Activated CD4-positive, alpha-beta T cell treated with anti-CD3 and anti-CD28 coated beads, Interleukin-2, amount 10 ng/mL, durations not matched to agents 7 days and 5 days (primary cell): ENCODE measurements at regions not wholly inside any gene's neighbourhood (a gene's known extent, or its start where the extent isn't known, plus 50 kb on each side); places are given as distances from the start of the nearest gene placed in this dataset.

Source experiments
- CTCF ChIA-PET: fragments of 350-600 bp; sonication (Branson Sonifier 250); formaldehyde crosslinking; loops from one replicate; lab custom pipeline; 2021; ENCODE audit warnings: antibody characterized with exemption; lab: Charles Lee
- POLR2A ChIA-PET: fragments of 350-600 bp; sonication (Branson Sonifier 250); formaldehyde crosslinking; loops from one replicate; lab custom pipeline; 2021; ENCODE audit warnings: antibody characterized with exemption; lab: Charles Lee
- DNase-seq: peaks from one replicate; pipeline ENCODE4 v3.0.0-alpha.2; 2020
- H3K27ac Mint-ChIP-seq: one replicate; pipeline ENCODE4 v1.8.0; 2021; ENCODE audit warnings: mild to moderate bottlenecking, moderate library complexity, mixed read lengths
- H3K27me3 Mint-ChIP-seq: one replicate; pipeline ENCODE4 v1.8.0; 2021; ENCODE audit warnings: mixed read lengths
- H3K36me3 Mint-ChIP-seq: one replicate; pipeline ENCODE4 v1.8.0; 2021; ENCODE audit warnings: low read depth, mixed read lengths
- H3K4me1 Mint-ChIP-seq: one replicate; pipeline ENCODE4 v1.8.0; 2021; ENCODE audit warnings: mixed read lengths
- H3K4me3 Mint-ChIP-seq: one replicate; pipeline ENCODE4 v1.8.0; 2021; ENCODE audit warnings: mild to moderate bottlenecking, moderate library complexity, mixed read lengths
- H3K9me3 Mint-ChIP-seq: one replicate; pipeline ENCODE4 v1.8.0; 2021; ENCODE audit warnings: mixed read lengths

DNA sequence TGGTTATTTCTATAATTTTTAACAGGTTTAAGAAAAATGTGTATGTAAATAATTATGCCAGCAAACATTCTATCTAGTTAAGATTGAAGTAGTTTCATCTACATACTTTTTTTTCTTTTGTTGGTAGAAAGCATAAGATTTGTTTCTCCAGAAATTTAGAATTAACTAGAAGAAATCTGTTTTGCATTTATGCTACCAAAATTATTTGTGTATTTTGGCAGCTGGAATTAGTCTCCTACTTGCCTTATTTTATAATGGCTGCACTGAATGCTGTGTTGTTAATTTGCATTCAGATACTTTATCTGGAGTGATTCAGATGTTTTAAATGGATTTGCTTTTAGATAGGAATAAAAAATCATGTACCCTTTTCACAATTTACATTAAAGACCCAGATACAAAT lies 100.2 kb upstream of the NAALADL2 start:
- ChIA-PET CTCF (no interaction called here), POLR2A (no interaction called here)
- no peaks in the 10 kb centered on the region for H3K36me3 Mint-ChIP-seq
- H3K4me1 Mint-ChIP-seq: no peaks in the 10 kb centered on the region
- no peak overlapping the region for H3K4me3 Mint-ChIP-seq
- H3K27me3 Mint-ChIP-seq: no peaks in the 10 kb centered on the region
- peaks cover 2% of the 10 kb centered on the region for H3K9me3 Mint-ChIP-seq
- DNase-seq: no peak
- H3K27ac Mint-ChIP-seq: no peak overlapping the region

DNA sequence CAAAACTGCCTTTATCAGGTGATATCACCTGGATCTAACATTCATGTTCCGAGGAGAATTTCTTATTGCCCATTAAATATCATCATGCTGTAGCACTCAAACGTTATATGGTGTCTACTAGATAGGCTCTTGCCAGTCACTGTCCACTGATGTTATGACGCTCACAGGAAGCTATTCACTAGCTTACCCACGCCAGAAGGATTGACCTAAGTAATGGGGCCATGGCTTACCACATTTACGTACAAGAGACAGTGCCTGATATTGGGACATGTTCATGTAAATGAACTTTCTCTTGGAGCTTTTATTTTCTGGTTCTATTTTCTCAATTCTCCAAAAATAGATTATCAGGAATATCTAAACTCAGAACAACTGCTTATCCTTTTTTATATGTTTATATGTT lies 91.7 kb upstream of the NAALADL2 start:
- Mint-ChIP-seq H3K27ac (no peak overlapping the region), H3K4me1 (no peaks in the 10 kb centered on the region), H3K4me3 (no peak overlapping the region), H3K9me3 (no peaks in the 10 kb centered on the region), H3K36me3 (no peaks in the 10 kb centered on the region), H3K27me3 (no peaks in the 10 kb centered on the region)
- ChIA-PET CTCF (no interaction called here), POLR2A (no interaction called here)
- no peak for DNase-seq

DNA sequence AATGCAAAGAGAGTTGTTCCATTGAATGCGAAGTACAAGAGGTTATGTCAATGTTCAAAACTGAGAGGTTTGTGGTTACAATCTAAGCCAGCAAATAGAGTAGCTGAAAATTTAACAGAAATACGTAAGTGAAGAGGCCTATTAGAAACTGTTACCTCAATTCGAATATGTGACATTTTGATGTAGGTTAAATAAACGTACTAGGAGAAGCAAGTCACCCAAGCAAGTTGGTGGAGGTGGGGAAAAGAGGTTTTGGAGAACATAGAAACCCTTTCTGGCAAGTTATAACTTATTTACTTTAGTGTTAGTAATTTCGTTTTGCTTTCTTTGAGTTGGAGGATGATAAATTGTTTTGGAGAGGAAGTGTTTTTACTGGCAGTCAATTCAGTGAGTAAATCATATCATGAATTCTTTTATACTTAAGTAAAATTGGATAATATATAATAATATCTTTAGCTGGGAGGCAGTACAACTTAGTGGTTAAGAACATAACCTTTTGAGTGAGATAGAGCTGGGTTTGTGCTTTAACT lies 91.2 kb upstream of the NAALADL2 start:
- no peak overlapping the region for H3K27ac Mint-ChIP-seq
- no peak overlapping the region for H3K4me3 Mint-ChIP-seq
- no peaks in the 10 kb centered on the region for H3K9me3 Mint-ChIP-seq
- no peak for DNase-seq
- ChIA-PET POLR2A (no interaction called here), CTCF (no interaction called here)
- H3K36me3 Mint-ChIP-seq: no peaks in the 10 kb centered on the region
- no peaks in the 10 kb centered on the region for H3K4me1 Mint-ChIP-seq
- H3K27me3 Mint-ChIP-seq: no peaks in the 10 kb centered on the region

DNA sequence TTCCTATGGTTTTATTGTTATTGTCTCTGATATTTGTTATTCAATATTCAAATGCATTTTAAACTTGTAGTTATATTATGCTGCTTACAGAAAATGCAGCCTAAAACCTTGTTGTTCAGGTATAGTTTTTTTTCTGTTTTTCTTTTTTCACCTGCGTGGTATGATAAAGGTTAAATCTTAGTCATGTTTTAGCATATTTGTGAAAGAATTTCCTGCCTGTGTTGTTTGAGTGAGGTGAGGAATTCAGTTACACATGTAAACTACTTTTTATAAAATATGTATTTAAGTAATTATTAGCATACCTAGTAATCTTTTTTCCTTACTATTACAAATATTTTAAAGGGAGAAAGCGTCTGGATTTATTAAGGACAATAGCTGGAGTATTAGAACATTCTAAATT lies 90.0 kb upstream of the NAALADL2 start:
- Mint-ChIP-seq H3K27ac (no peak overlapping the region), H3K27me3 (no peaks in the 10 kb centered on the region), H3K9me3 (no peaks in the 10 kb centered on the region), H3K4me3 (no peak overlapping the region), H3K36me3 (no peaks in the 10 kb centered on the region), H3K4me1 (no peaks in the 10 kb centered on the region)
- POLR2A ChIA-PET: no interaction called here
- CTCF ChIA-PET: no interaction called here
- no peak for DNase-seq

DNA sequence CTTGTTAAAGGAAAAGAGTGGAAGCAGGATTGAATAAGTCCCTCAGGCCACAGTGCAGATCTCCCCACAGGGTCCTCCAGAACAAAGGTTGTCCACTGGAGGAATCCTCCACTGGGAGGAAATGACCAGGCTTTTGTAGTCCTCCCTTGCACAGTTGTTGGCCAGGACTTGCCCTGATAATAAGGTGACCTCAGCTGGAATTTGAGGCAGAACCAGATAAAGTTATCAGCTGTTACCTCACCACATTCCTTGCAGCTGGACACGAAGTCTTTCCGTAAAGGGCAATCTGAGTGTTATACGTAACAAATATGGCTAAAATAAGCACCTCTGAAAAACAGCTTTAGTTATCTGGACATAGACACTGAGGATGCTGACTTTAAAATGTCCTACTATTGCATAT lies 83.5 kb upstream of the NAALADL2 start:
- ChIA-PET CTCF (no interaction called here), POLR2A (no interaction called here)
- Mint-ChIP-seq H3K4me3 (no peak overlapping the region), H3K27ac (no peak overlapping the region), H3K36me3 (no peaks in the 10 kb centered on the region), H3K9me3 (no peaks in the 10 kb centered on the region), H3K4me1 (no peaks in the 10 kb centered on the region), H3K27me3 (no peaks in the 10 kb centered on the region)
- no peak for DNase-seq

DNA sequence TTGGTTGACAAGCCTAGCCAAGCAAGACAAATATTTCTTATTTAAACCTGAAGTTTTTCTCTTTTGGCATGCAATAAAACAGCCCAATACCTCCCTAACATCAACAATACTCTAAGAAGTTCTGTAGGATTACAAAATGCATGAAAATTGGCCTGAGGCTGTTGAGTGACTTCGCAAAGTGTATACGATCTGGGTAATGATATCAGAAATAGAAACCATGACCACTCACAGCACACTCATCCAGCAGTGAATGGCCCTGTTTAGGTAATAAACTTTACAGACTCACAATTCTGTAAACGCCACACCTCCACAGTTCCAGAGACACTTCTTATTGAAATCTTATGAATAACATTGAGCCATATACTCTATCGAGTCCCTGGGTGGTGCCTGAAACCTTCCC lies 83.0 kb upstream of the NAALADL2 start:
- no peak for DNase-seq
- H3K4me1 Mint-ChIP-seq: no peaks in the 10 kb centered on the region
- no peaks in the 10 kb centered on the region for H3K27me3 Mint-ChIP-seq
- H3K27ac Mint-ChIP-seq: no peak overlapping the region
- H3K9me3 Mint-ChIP-seq: peaks cover 2% of the 10 kb centered on the region
- ChIA-PET CTCF (no interaction called here), POLR2A (no interaction called here)
- H3K36me3 Mint-ChIP-seq: no peaks in the 10 kb centered on the region
- no peak overlapping the region for H3K4me3 Mint-ChIP-seq

DNA sequence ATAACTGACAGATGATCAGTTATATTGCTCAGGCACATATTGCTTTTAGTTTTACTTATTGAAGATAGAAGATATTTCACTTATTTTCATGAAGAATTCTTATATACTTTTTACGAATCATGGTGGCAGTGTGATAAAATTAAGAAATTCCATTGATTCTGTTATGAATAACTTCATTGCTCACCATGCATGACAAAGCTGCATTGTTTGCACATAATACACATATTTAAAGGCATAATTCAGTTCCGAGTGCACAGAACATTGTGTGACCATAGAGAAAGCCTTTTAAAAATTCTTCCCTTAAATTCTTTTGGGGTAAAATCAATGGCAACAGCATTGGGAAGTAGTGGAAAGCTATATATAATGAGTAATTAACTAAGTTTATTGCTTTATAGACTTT lies 82.5 kb upstream of the NAALADL2 start:
- POLR2A ChIA-PET: no interaction called here
- Mint-ChIP-seq H3K4me1 (no peaks in the 10 kb centered on the region), H3K4me3 (no peak overlapping the region), H3K9me3 (peaks cover 6% of the 10 kb centered on the region), H3K27ac (no peak overlapping the region), H3K36me3 (no peaks in the 10 kb centered on the region), H3K27me3 (no peaks in the 10 kb centered on the region)
- CTCF ChIA-PET: no interaction called here
- no peak for DNase-seq

DNA sequence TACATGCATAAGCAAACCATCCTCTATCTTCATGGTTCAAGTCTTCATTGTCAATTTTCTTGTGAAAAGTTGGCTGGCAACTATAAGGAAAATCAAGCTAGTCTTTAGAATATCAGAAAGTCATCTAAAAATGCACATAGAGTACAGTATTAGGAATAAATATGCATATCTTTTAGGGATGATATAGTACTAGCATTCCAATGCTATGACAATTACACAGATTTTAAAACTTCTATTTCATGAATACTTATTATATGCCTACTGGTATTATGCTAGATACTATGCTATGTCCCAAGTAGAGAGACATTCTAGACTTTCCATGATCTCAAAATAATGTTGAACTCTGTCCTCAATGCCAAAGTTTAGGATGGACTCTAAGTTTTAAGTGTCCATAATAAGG lies 81.3 kb upstream of the NAALADL2 start:
- no peaks in the 10 kb centered on the region for H3K27me3 Mint-ChIP-seq
- H3K4me3 Mint-ChIP-seq: no peak overlapping the region
- POLR2A ChIA-PET: no interaction called here
- no peak overlapping the region for H3K27ac Mint-ChIP-seq
- no peaks in the 10 kb centered on the region for H3K4me1 Mint-ChIP-seq
- no peak for DNase-seq
- CTCF ChIA-PET: no interaction called here
- peaks cover 7% of the 10 kb centered on the region for H3K9me3 Mint-ChIP-seq
- H3K36me3 Mint-ChIP-seq: no peaks in the 10 kb centered on the region

DNA sequence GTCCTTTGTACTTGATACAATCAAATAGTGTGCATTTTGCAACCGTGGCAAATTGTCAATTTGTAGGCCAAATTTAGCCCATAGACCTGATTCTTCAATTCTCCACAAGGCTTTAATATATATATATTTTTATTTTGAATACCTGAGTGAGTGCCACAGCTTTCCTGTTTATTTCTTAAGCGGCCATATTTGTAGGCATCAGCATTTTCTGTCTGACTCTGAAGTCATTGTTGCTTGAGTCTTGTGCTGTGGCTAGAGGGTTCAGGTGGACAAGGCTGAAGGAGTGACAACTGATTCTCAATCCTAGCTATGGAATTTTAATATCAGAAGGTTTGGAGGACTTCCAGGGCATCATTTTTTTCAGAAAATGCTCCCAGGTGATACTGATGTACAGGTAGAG lies 75.6 kb upstream of the NAALADL2 start:
- no peaks in the 10 kb centered on the region for H3K27me3 Mint-ChIP-seq
- H3K27ac Mint-ChIP-seq: no peak overlapping the region
- ChIA-PET CTCF (no interaction called here), POLR2A (no interaction called here)
- DNase-seq: no peak
- no peak overlapping the region for H3K4me3 Mint-ChIP-seq
- peaks cover 8% of the 10 kb centered on the region for H3K9me3 Mint-ChIP-seq
- H3K4me1 Mint-ChIP-seq: no peaks in the 10 kb centered on the region
- no peaks in the 10 kb centered on the region for H3K36me3 Mint-ChIP-seq

DNA sequence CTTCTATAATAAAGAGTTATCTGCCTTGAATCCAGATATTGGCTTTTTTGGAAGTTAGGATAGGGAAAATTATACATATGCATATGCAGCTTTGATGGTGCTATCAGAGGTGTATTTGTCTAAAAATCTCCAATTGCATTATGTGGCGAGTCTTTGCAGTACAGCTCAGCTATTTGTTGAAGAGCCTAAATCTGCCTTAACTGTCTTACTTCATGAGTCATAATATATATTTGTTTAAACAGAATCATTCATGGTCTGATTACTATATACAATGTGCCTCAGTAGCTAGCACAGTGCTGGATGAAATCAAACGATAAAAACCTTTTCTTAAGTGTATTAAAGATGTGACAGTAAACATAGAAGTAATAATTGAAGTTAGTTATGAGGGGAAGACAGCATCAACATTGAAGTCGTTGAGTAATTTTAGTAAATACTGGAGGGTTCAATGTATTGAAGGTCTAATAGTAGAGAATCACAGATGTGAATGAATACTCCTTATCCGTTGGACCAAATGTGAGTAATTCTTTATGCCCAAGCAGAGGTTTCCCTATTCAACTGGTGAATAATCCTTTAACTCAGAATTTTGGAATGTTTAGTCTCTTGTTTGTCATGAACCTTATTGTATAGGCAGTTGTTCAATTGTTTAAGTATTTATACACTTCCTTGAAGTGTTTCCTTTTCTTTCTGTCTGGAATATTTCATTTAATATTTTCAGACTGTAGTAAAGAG lies 74.8 kb upstream of the NAALADL2 start:
- H3K4me3 Mint-ChIP-seq: no peak overlapping the region
- H3K9me3 Mint-ChIP-seq: peaks cover 8% of the 10 kb centered on the region
- ChIA-PET CTCF (no interaction called here), POLR2A (no interaction called here)
- DNase-seq: no peak
- no peaks in the 10 kb centered on the region for H3K4me1 Mint-ChIP-seq
- no peak overlapping the region for H3K27ac Mint-ChIP-seq
- H3K27me3 Mint-ChIP-seq: no peaks in the 10 kb centered on the region
- no peaks in the 10 kb centered on the region for H3K36me3 Mint-ChIP-seq

DNA sequence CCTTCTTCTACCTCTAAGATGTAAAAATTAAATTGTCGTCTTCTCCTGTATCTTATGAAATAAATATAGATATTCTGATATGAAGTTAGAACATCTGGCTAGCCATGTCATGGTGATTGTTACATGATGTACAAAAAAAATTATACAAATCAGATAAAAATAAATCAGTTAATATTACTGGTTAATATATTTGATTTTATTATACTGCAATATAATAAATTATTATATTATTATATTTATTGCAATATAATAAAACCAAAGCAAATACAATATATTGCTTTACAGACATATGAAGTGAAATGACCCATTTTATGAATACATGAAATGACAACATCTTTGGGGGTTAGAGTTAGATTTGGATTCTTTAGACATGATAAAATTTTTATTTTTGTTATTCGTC lies 72.3 kb upstream of the NAALADL2 start:
- Mint-ChIP-seq H3K27me3 (no peaks in the 10 kb centered on the region), H3K4me3 (no peak overlapping the region), H3K9me3 (peaks cover 2% of the 10 kb centered on the region), H3K27ac (no peak overlapping the region), H3K36me3 (no peaks in the 10 kb centered on the region), H3K4me1 (no peaks in the 10 kb centered on the region)
- POLR2A ChIA-PET: no interaction called here
- CTCF ChIA-PET: no interaction called here
- no peak for DNase-seq

DNA sequence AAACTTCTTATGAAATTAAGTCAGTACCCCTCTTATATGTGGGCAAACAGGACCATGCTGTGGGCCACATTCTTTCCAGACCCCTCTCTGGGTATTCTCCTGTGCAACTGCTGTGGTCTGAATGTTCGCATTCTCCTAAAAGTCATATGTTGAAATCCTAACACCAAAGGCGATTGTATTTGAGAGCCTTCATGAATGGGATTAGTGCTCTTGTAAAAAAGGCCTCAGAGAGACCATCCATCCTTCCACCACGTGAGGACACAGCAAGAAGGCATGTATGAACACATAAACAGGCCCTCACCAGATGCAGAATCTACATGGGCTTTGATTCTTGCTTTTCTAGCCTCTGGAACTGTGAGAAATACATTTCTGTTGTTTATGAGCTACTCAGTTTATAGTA lies 68.0 kb upstream of the NAALADL2 start:
- no peak for DNase-seq
- POLR2A ChIA-PET: no interaction called here
- Mint-ChIP-seq H3K36me3 (no peaks in the 10 kb centered on the region), H3K4me3 (no peak overlapping the region), H3K27me3 (no peaks in the 10 kb centered on the region), H3K4me1 (no peaks in the 10 kb centered on the region), H3K27ac (no peak overlapping the region), H3K9me3 (no peaks in the 10 kb centered on the region)
- CTCF ChIA-PET: no interaction called here

DNA sequence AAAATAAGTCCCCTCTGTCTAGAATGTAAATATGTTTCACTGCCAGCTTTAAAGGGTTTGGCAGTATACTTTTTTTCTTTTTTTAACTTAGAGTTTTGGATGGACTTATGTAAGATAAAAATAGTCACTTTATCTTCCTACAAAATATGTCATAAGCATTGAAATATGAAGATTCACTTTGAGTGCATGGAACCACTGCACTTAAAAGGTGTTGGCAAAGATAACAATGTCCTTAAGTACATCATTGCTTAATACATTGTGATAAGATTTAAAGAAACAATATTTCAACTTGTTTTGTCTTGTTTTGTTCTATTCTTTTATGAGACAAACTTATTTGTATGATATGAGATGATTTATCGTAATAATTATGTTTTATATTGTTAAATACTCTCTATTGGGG lies 66.3 kb upstream of the NAALADL2 start:
- ChIA-PET POLR2A (no interaction called here), CTCF (no interaction called here)
- DNase-seq: no peak
- Mint-ChIP-seq H3K9me3 (peaks cover 4% of the 10 kb centered on the region), H3K36me3 (no peaks in the 10 kb centered on the region), H3K4me1 (no peaks in the 10 kb centered on the region), H3K27ac (no peak overlapping the region), H3K4me3 (no peak overlapping the region), H3K27me3 (no peaks in the 10 kb centered on the region)
